NCI-H2029 treated with DMSO at 0.1 percent for 48 hours (cell line): ENCODE measurements at regions not wholly inside any gene's neighbourhood (a gene's known extent, or its start where the extent isn't known, plus 50 kb on each side); places are given as distances from the start of the nearest gene placed in this dataset.
"Not testable (repeated sequence)": the region's sequence is repeated elsewhere in the genome, so short reads cannot be mapped to it uniquely, and the experiment has no call there.

ENCODE experiments used
- DNase-seq: peaks from one replicate; lab custom pipeline; 2025; lab: John Stamatoyannopoulos, UW

DNA sequence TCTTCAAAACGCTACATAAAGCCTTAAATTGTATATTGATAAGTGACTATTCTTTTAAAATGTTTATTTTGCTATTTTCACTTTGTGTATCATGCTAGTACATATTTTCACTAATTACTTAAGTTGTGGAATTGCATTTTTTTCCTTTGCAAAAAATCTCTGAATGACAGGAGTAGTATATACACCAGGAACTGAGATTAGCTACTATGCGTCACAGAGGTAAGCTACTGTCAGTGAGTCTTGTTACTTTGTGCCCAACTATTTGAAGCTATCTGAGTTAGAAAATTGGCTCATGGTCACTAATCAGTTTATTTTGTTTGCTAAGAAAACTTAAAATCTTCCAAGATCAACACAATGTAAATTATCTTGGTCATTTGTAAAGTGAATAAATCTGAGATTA is 887.4 kb downstream of the TMTC2 start:
- no peak for DNase-seq

DNA sequence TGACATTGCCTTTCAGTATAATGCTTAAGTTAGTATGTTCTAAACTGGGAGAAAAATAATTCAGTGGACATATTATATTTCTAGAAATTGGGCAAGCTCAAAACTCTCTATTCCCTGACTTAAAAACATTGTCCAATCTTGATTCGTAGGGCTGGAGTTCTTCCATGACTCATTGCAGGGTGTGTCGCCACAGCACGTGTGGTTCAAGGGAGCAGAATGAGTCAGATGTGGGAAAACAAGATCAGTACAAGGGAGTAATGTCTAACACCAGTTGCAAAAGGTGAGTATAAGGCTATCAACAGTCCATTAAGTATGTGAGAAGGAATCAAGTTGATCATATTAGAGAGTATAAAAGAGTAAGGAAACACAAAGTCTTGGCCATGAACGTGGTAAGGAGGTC is 887.0 kb downstream of the TMTC2 start:
- no peak for DNase-seq

GRCh38 chr12:83559650-83560049 is 872.9 kb downstream of the TMTC2 start:
- no peak for DNase-seq

GRCh38 chr12:83556040-83556439 is 869.3 kb downstream of the TMTC2 start:
- DNase-seq: not testable (repeated sequence)

GRCh38 chr12:83541446-83541845 is 854.7 kb downstream of the TMTC2 start:
- DNase-seq: no peak

DNA sequence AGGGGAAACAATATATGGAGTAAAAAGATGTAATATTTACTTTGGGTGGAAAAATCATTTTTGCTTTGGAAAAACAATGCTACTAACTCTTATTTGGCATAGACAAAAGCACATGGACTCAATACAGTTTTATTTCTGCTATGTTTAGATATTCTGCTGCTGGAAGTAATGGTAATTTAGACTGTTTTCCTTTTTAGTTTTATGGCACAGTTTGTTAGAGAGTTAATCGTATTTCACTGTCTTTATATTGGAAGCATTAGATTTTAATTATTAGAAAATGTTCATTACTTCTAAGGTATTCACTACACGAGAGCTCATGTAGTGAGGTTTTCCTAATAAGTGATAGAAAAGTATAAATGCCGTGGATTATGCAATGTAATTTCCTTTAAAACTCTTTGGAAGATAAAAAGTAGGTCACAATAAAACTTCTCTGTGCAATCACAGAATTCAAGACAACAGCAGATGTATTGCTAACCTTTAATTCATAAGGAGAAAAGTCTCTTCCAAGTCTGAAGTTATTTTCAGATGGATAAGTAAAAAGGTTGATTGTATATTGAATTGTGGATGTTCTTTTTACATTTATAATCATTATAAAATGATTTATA is 851.8 kb downstream of the TMTC2 start:
- no peak for DNase-seq

DNA sequence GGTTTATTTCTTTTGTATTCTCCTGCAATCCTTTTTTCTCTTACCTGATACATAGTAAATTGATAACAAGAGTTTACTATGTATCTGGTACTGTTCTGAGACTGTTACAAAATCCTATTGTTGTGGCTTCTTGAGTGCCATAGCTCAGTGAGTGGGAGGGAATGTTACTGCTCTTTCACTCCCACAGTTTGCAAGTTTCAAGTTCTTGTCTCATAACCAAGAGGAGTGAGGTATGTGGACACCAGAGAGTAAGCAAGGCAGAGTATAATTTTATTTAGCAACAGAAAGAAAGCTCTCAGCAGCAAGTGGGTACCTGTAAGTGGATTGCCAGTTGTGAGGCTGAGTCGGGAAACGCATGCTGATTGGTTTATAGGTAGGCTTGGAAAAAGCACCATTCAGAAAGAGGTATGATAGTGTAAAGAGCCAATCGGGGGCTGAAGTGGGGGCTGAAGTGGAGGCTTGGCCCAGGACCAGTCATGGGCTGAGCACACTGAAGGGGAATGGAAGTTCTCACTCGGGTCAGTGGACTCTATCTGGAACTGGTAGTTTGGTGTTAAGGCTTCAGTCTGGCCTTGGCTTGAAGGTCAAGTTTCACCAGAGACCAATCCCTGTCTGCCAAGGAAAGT is 850.8 kb downstream of the TMTC2 start:
- DNase-seq: no peak

DNA sequence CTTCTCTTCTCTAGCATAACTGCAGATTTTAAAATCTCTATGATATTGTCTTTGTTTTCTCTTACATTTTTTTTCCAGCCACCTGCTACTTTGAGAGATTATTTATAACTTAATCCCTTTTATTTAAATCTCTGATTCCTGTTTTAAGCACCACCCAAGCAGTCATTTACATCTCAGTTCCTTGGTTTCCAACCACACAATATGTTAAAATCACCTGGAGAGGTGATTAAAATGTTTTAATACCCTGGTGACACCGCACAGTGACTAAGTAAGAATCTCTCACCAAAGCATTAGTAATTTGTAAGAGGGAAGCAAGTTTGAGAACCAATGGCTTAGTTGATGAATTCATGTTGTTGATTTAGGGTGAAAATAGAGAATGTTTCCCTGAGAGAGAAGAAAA is 849.8 kb downstream of the TMTC2 start:
- no peak for DNase-seq

GRCh38 chr12:83528571-83528970 is 841.9 kb downstream of the TMTC2 start:
- DNase-seq: no peak

GRCh38 chr12:83527810-83528209 is 841.1 kb downstream of the TMTC2 start:
- DNase-seq: no peak

- DNase-seq: no peak
Observed at GRCh38 chr12:83515306-83516026, 828.8 kb downstream of the TMTC2 start.

DNA sequence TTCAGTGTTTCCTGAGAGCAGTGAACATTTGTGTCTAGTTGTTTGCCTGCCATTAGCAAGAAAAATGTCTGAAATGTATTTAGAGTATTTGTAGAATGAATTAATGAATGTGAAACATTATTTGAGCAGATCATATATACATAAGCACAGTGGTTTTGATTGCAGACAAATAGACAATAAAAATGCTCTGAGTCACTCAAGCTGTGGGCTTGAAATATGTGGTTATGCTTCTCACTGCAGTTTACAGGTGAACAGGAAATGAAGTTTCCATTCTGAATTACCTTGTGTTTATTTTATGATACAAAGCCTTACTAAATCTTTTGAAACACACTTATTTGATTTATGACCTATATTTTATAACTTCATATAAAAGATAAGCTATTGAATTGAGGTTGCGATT is 827.7 kb downstream of the TMTC2 start:
- no peak for DNase-seq

- no peak for DNase-seq
Observed at GRCh38 chr12:83506841-83507240, 820.1 kb downstream of the TMTC2 start.

DNA sequence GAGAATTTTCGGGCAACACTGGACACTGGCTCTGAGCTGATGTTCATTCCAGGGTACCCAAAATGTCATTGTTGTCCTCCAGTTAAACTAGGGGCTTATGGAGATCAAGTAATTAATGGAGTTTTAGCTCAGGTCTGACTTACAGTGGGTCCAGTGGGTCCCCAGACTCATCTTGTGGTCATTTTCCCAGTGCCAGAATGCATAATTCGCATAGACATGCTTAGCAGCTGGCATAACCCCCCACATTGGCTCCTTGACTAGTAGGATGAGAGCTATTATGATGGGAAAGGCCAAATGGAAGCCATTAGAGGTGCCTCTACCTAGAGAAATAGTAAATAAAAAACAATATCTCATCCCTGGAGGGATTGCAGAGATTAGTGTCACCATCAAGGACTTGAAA is 818.9 kb downstream of the TMTC2 start:
- DNase-seq: no peak

- DNase-seq: not testable (repeated sequence)
Observed at GRCh38 chr12:83499894-83500293, 813.2 kb downstream of the TMTC2 start.

DNA sequence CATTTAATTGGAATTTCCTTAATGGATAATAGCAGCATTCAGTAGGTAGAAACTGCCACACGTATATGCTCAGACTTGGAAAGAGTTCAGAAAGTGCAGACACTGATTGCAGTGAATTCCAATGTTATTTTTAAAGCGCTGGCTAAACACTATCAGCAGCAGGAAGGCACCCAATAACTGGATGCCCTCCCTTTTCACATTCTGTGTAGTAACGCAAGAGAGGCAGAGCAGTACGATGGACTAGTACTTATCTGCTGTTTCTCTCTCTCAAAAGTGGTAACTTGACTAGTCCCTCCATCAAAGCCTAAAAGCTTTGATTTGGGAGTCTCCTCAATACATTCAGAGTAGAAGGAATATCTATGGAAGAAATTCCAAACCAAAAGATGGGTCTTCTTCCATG is 791.0 kb downstream of the TMTC2 start:
- no peak for DNase-seq

GRCh38 chr12:83476695-83477690 is 790.3 kb downstream of the TMTC2 start:
- DNase-seq: no peak

GRCh38 chr12:83476006-83476405 is 789.3 kb downstream of the TMTC2 start:
- DNase-seq: no peak

- no peak for DNase-seq
Observed at GRCh38 chr12:83474369-83474768, 787.7 kb downstream of the TMTC2 start.

GRCh38 chr12:83473408-83474095 is 786.8 kb downstream of the TMTC2 start:
- no peak for DNase-seq

- DNase-seq: no peak
Observed at GRCh38 chr12:83472772-83473171, 786.1 kb downstream of the TMTC2 start.

GRCh38 chr12:83472350-83472749 is 785.6 kb downstream of the TMTC2 start:
- no peak for DNase-seq
